HG03039 (cell line): ENCODE measurements at regions not wholly inside any gene's neighbourhood (a gene's known extent, or its start where the extent isn't known, plus 50 kb on each side); places are given as distances from the start of the nearest gene placed in this dataset.
"Not testable (repeated sequence)": the region's sequence is repeated elsewhere in the genome, so short reads cannot be mapped to it uniquely, and the experiment has no call there.

Source experiments
- ATAC-seq: cut with Tn5 transposase; IDR thresholded peaks from one replicate; pipeline ENCODE4 v1.9.1; 2021; ENCODE audit warnings: mild to moderate bottlenecking, moderate library complexity; ENCODE audit not compliant: unreplicated experiment

DNA sequence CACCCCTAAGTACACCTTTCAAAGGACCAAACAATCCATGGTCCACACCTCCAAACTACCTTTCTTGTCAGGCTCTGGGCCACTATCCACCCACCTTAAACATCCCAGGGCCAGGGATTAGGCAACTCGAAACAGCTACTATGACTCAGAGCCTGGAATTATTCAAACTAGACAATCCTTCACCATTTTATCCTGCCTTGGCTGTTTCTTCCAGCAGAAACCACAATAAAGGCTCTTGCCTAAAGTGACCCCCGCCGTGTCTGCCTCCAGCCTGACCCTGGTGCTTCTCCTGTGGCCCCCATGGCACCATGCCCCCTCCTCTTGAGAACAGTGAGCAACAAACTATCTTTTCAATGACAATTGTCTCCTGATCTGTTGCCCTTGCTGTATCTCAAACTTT lies 195.5 kb downstream of the EPM2A start:
- no peak for ATAC-seq

GRCh38 chr6:145540741-145541140 lies 194.6 kb downstream of the EPM2A start:
- ATAC-seq = no peak

DNA sequence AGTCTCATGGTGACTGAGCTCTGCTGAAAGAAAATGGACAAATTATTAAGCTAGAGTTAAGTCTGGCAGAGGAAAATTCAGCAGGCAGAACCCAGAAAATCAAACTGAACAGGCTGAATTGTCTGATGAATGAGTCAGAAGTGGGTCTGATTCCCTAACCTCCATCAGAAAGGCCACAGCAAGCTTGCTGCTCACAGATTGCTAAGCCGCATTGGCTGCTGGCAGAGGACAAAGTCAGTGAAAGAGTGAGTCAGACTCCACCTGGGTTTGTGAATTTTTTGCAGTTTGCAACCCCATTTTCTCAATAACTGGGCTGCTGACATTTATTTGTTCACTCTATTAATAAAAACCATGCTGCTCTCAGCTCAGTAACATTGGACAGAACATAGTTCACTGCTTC lies 191.3 kb downstream of the EPM2A start:
- no peak for ATAC-seq

GRCh38 chr6:145544514-145544913 lies 190.8 kb downstream of the EPM2A start:
- no peak for ATAC-seq

DNA sequence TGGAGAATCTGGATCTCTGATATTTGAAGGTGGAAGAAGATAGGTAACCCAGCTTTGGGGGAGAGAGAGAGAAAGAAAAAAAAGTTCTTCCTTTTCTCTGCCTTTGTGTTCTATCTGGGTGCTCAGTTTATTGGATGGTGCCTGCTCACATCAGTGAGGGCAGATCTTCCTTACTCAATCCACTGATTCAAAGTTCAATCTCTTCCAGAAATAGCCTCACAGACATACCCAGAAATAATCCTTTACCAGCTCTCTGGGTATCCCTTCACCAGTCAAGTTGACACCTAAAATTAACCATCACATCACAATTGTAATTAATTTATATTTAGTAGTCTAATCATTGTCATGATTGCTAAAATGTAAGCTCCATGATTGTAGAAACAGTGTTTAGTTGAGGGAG lies 189.1 kb downstream of the EPM2A start:
- ATAC-seq = no peak

DNA sequence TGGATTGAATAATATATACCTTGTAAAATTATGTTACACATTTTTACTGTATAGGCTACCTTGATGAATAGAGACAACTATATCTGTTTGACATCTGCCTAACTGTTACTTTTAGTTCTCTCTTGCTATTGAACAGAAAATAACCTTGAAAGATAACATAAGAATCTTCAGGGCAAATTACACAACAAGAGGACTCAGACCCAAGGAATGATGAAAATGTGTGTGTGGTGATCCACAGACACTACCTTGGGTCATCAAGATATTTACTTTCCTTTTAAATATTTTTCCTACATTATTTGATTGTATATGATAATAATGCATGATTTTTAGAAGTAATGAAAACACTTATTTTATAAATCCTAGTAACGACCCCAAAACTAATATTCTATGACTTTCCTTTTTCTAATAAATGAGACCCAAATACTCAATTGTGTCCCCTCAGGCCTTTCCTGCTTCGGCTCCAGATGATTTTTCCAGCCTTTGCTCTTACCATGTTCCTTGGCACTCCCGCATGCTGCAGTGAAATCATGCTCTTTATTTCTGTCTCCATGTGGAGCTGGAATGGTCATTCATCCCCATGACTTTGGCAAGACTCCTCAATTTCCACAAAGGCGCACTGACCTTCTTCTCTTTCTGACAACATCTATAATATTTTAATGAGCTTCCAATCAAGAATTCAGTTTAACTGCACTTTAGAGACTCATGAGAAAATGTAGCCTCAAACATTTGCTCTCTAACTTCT lies 187.6 kb downstream of the EPM2A start:
- no peak for ATAC-seq

- ATAC-seq = no peak
These were observed 186.2 kb downstream of the EPM2A start for GRCh38 chr6:145548933-145549648.

- no peak for ATAC-seq
These were observed 184.2 kb downstream of the EPM2A start for GRCh38 chr6:145551164-145551563.

DNA sequence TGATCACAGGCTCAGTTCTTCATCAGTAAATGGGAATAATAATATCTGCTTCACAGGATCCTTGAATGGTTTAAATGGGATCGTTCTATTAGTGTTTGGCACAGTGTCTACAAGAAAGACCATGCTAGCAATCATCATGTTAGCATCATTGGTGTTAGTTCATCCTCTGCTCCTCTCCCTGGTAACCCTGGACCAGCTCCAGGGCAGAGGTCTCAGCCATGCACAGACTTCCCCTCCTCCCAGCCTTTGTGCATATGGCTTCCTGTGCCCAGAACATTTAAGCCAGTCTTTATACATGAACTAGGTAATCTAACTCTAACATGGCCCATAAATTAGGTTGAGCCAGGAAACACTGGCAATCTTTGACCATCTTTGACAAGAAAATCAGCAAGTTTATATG lies 180.2 kb downstream of the EPM2A start:
- ATAC-seq = no peak

DNA sequence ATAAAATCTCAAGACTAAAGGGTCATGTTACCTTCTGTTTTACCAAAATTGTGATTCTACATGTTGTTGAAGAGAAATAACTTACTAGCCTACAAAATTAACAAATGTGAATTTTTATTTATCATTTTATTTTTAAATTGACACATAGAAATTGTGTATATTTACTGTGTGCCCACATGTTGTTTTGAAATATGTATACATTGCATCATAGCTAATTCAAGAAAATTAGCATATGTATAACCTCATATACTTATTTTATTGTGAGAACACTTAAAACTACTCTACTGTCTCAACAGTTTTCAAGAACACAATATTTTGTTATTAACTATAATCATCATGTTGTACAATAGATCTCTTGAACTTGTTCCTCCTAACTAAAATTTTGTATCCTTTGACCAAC lies 177.8 kb downstream of the EPM2A start:
- no peak for ATAC-seq

DNA sequence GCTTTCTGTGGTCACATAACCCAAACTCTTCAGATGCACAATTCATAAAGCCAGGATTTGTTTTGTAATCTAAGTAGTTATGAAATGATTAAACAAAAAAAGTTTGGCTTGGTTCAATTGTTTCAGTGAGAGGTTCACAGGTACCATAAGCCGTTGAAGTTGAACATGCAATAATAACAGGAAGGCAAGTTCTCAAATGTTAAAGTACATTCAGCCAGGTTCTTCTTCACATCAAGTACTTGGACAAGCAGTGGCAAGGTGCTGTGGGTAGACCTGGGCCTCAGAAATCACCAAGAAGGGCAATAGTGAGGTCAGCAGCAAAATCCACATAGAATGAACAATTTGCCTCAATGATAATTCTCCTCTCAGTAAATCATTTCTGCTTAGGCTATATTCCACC lies 175.5 kb downstream of the EPM2A start:
- ATAC-seq = no peak

DNA sequence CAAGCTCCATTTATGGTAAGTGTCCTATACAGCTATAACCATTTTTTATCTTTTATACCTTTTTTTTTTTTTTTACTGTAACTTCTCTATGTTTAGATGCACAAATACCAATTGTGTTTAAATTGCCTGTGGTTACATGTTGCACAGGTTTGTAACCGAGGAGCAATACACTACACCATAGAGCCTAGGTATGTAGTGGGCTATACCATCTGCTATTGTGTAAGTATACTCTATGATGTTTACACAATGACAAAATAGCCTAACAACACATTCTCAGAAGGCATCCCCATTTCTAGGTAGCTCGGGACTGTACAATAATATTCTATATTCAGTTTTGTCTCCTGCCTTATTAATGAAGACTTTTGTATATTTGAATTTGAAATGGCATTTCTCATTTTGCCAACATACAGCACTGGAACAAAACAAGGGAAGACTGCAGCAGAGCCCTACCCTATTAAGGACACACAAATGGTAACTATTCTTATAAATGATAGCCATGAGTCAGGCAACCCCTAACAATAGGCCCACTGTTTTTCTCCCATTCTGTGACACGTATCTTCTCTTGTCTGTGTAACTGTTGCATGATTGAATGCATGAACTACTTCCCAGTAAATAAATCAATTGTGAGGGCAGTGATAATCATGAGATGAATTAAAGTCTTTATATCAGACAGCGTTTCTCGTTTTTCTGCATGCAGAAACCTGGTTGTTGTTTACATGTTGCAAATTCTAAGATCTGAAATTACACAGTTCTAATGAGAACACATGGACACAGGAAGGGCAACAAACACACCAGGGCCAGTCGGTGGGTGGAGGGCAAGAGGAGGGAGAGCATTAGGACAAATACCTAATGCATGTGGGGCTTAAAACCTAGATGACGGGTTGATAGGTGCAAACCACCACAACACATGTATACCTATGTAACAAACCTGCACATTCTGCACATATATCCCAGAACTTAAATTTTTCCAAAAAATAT lies 173.9 kb downstream of the EPM2A start:
- no peak for ATAC-seq

GRCh38 chr6:145562771-145563615 lies 172.3 kb downstream of the EPM2A start:
- no peak for ATAC-seq

DNA sequence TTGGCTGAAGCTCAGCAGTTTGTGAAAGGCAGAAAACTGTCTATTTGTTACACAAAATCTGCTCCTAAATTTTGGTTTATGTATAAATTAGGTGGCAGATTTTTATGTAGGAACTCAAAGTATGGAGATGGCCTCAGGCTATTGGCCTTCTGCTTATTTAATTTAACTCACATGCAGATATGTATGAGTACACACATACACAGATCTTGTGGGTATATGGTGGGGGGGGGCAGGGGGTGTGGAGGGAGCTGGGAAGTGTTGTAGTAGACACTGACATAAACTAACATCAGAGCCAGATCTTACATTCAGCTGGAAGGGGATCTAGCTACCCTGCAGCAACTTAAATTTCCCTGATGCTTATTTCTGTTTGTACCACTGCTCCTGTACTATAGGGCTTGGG lies 170.8 kb downstream of the EPM2A start:
- no peak for ATAC-seq

- no peak for ATAC-seq
These were observed 167.6 kb downstream of the EPM2A start for GRCh38 chr6:145567684-145568252.

DNA sequence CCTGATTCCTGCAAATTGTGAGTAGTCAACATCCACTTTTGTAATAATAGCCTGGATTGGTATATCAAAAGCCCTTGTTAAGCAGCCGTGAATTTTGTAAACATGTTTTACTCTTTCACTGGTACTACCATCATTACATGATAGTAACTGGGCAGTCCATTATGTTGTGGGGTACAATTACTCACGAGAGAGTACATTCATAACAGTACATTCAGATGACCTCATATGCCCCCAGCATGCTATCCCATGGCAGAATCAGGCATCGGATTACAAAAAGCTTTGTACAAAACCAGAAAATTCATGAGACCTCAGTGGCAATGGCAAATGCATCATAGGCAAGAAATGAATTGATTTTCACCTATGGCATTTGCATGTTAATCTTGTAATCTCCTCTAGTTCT lies 166.2 kb downstream of the EPM2A start:
- ATAC-seq = no peak

DNA sequence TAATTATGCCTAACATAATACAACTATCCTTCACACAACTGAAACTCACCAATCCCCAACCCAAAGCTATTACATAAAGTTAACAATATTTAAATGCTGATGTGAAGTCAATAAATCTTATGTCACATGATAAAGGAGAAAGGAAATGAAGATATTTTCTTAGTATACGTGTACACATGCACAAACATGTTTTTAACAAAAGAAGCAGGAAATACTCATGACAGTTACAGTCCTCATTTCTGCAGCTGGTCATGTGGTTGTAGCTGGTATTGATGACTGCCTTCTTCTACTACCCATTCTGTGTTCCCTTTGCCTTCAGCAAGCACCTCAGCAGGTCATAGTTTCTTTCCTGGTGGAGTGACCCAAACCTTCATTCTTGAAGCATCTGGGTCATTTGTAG lies 165.0 kb downstream of the EPM2A start:
- not testable (repeated sequence) for ATAC-seq

DNA sequence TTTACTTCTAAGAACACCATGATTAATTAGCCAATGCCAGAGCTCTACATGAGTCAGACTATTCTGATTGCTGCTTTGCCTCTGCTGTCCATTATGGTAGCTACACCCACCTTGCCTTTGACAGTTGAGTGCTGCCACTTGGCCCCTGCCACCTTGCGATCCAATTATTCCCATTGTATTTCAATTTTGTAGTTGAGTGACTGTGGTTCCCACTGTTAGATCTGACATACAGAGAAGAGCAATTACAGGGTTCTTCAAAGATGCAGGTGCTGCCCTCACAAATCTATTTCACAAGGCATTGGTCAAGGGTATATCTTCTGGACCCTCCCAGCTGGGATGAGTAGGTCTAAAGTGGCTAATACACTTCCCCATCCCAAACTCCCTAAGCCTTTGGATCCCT lies 161.1 kb downstream of the EPM2A start:
- ATAC-seq = not testable (repeated sequence)
